ENCODE measurements at regions not wholly inside any gene's neighbourhood (a gene's known extent, or its start where the extent isn't known, plus 50 kb on each side); places are given as distances from the start of the nearest gene placed in this dataset.

DNA sequence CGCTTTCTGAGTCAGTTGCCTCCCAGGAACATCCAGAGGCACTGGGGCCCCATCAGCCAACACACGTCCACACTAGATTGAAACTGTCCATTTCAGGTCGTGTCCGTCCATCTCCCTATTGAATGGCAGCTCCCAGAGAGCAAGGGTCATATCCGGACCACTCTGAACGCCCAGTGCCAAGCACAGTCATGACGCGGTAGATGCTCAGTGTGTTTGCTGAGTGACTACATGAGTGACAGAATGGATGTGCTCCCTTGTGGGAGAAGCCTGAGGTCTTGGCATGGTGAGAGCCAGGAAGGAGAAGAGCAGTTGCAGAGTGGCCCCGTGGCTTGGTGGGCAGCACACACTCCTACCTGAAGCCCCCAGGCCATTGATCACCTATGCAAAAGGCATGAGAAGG lies 92.5 kb upstream of the CUX1 start:
- ATAC-seq (no peak), FAIRE-seq (no peak), DNase-seq (ENCODE audit: low read depth, low spot score) (no peak)
- intact Hi-C loops (cut with micrococcal nuclease; ENCODE audit: unreplicated experiment) (no loop called here), in situ Hi-C loops (cut with MboI) (no loop called here)
- CTCF ChIA-PET = interaction anchor here (1.1 kb wide), 1 partner anchor 17 kb away, joined by 3 read pairs; no protein-coding TSS in a partner anchor
- WGBS (ENCODE audit: insufficient coverage, insufficient replicate concordance, low lambda C conversion rate, missing lambda C conversion rate) = 59% methylated on average over 9 of the region's 9 CpGs
- no peaks in the 10 kb centered on the region for H3K36me3 ChIP-seq (ENCODE audit: control insufficient read depth in 2 of 2, insufficient read depth in 2 of 2, low read length in 1 of 2)
- H3K79me2 ChIP-seq (ENCODE audit: control insufficient read depth, insufficient read depth, low read length) = no peaks in the 10 kb centered on the region
- POLR2A ChIA-PET = interaction anchor here (1.3 kb wide), 1 partner anchor 10 kb away, joined by 4 read pairs; no protein-coding TSS in a partner anchor
- no peak overlapping the region for H2AFZ ChIP-seq (ENCODE audit: control insufficient read depth, low read depth, low read length)
- H3K4me1 ChIP-seq (ENCODE audit: control insufficient read depth, insufficient read depth, low read length) = no peaks in the 10 kb centered on the region
- RAD21 ChIA-PET (ENCODE audit: unreplicated experiment) = no interaction called here
- H3K9ac ChIP-seq (ENCODE audit: control insufficient read depth, insufficient read depth, low read length) = no peak overlapping the region
- H3K4me3 ChIP-seq = no peak overlapping the region
- SMC1A ChIA-PET (ENCODE audit: uncharacterized antibody, unreplicated experiment) = interaction anchor here (0.6 kb wide), 1 partner anchor 50 kb away, joined by 3 read pairs; no protein-coding TSS in a partner anchor
- H3K27ac ChIP-seq (ENCODE audit: control insufficient read depth, insufficient read depth) = no peak overlapping the region
- H3K4me2 ChIP-seq (ENCODE audit: control insufficient read depth, insufficient read depth) = no peak overlapping the region
- no peaks in the 10 kb centered on the region for H4K20me1 ChIP-seq (ENCODE audit: control insufficient read depth, insufficient read depth)
- H3K9me3 ChIP-seq (replicated peaks; ENCODE audit: control insufficient read depth, insufficient read depth, low read length) = no peaks in the 10 kb centered on the region; the same call in 2 of the 3 replicates
- H3K27me3 ChIP-seq (replicated peaks in 1 of 2; ENCODE audit: control insufficient read depth in 2 of 2, insufficient read depth in 2 of 2, low read length in 1 of 2) = no peaks in the 10 kb centered on the region
- BruUV-seq (replicated peaks) = no TSS peak
- TF ChIP-seq JUND (IDR thresholded peaks at IDR 0.05; ENCODE audit: low read depth, low read length) (no peak), REST (IDR thresholded peaks at IDR 0.05; ENCODE audit: low read depth, low read length) (no peak), POLR2AphosphoS5 (IDR thresholded peaks at IDR 0.05; ENCODE audit: low read length) (no peak), EGR1 (IDR thresholded peaks at IDR 0.05; ENCODE audit: borderline replicate concordance in 1 of 2, low read depth in 2 of 2, low read length in 2 of 2) (no peak), RBBP5 (conservative IDR thresholded peaks at IDR 0.05) (no peak), MTA3 (IDR thresholded peaks at IDR 0.05; ENCODE audit: borderline replicate concordance, low read length) (no peak), ZBTB4 (CRISPR knock-in tag; IDR thresholded peaks at IDR 0.05) (no peak), SUPT20H (IDR thresholded peaks at IDR 0.05; ENCODE audit: borderline replicate concordance, control insufficient read depth, low read depth, low read length) (no peak), NFYA (IDR thresholded peaks at IDR 0.05; ENCODE audit: borderline replicate concordance, low read depth, low read length) (no peak), ZNF217 (IDR thresholded peaks at IDR 0.05) (no peak), HCFC1 (IDR thresholded peaks at IDR 0.05; ENCODE audit: low read length) (no peak)
- TF ChIP-seq, protein P1, sequence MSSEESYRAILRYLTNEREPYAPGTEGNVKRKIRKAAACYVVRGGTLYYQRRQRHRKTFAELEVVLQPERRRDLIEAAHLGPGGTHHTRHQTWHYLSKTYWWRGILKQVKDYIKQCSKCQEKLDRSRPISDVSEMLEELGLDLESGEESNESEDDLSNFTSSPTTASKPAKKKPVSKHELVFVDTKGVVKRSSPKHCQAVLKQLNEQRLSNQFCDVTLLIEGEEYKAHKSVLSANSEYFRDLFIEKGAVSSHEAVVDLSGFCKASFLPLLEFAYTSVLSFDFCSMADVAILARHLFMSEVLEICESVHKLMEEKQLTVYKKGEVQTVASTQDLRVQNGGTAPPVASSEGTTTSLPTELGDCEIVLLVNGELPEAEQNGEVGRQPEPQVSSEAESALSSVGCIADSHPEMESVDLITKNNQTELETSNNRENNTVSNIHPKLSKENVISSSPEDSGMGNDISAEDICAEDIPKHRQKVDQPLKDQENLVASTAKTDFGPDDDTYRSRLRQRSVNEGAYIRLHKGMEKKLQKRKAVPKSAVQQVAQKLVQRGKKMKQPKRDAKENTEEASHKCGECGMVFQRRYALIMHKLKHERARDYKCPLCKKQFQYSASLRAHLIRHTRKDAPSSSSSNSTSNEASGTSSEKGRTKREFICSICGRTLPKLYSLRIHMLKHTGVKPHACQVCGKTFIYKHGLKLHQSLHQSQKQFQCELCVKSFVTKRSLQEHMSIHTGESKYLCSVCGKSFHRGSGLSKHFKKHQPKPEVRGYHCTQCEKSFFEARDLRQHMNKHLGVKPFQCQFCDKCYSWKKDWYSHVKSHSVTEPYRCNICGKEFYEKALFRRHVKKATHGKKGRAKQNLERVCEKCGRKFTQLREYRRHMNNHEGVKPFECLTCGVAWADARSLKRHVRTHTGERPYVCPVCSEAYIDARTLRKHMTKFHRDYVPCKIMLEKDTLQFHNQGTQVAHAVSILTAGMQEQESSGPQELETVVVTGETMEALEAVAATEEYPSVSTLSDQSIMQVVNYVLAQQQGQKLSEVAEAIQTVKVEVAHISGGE (CRISPR knock-in tag; IDR thresholded peaks at IDR 0.05) = no peak
- TF ChIP-seq, protein P2, sequence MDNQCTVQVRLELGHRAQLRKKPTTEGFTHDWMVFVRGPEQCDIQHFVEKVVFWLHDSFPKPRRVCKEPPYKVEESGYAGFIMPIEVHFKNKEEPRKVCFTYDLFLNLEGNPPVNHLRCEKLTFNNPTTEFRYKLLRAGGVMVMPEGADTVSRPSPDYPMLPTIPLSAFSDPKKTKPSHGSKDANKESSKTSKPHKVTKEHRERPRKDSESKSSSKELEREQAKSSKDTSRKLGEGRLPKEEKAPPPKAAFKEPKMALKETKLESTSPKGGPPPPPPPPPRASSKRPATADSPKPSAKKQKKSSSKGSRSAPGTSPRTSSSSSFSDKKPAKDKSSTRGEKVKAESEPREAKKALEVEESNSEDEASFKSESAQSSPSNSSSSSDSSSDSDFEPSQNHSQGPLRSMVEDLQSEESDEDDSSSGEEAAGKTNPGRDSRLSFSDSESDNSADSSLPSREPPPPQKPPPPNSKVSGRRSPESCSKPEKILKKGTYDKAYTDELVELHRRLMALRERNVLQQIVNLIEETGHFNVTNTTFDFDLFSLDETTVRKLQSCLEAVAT (IDR thresholded peaks at IDR 0.05) = no peak
